ENCODE measurements at regions not wholly inside any gene's neighbourhood (a gene's known extent, or its start where the extent isn't known, plus 50 kb on each side); places are given as distances from the start of the nearest gene placed in this dataset.
A peak's percentile ranks its signal among the peaks of the same experiment; 100 is the strongest.

DNA sequence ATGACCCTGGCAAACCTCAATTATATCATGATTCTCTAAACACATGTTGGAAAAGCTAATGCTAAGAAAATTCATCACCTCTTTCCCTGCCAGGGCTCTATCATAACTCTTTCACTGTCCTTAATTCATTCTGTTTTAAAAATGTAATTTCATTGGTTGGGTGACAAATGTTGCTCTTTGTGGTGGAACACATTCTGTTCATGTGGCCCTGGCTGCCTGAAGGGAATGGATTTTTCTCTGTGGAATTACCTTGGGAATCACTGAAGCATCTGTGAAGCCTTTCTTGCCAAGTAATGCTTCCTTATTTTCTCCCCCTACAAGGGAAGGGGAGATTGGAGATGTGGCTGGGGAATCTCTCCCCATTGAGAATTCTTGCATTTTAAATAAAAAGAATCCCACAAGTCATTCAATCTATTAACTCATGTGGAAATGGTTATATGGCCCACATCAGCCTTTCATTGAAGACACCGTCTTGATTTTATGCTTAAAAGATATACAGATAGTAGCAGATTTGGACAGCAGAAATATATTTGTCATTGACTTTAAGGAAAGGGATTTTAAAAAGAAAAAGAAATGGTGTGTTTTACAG, 201.8 kb upstream of the NMUR2 start:
- Histone ChIP-seq H3K36me3 (ENCODE audit: control insufficient read depth, insufficient read depth, low read length) (no peaks in the 10 kb centered on the region), H3K27me3 (ENCODE audit: control insufficient read depth, insufficient read depth, low read length) (no peaks in the 10 kb centered on the region), H3K4me3 (ENCODE audit: low read length) (no peak overlapping the region), H3K27ac (ENCODE audit: low read length) (no peak overlapping the region), H3K4me1 (ENCODE audit: control insufficient read depth, insufficient read depth, low read length) (no peaks in the 10 kb centered on the region), H3K9me3 (replicated peaks; ENCODE audit: control insufficient read depth, low read depth, low read length) (no peaks in the 10 kb centered on the region)
- WGBS (ENCODE audit: insufficient coverage): no CpG with 5 or more reads among the region's 1 CpG
- peak; percentile 38 for DNase-seq

- H3K27ac ChIP-seq (ENCODE audit: low read length): no peak overlapping the region
- WGBS (ENCODE audit: insufficient coverage): 67% methylated on average over 2 of the region's 3 CpGs
- DNase-seq: peak; percentile 9
- no peaks in the 10 kb centered on the region for H3K27me3 ChIP-seq (ENCODE audit: control insufficient read depth, insufficient read depth, low read length)
- no peak overlapping the region for H3K4me3 ChIP-seq (ENCODE audit: low read length)
- no peaks in the 10 kb centered on the region for H3K9me3 ChIP-seq (replicated peaks; ENCODE audit: control insufficient read depth, low read depth, low read length)
- no peaks in the 10 kb centered on the region for H3K36me3 ChIP-seq (ENCODE audit: control insufficient read depth, insufficient read depth, low read length)
- no peaks in the 10 kb centered on the region for H3K4me1 ChIP-seq (ENCODE audit: control insufficient read depth, insufficient read depth, low read length)
These were observed 202.5 kb upstream of the NMUR2 start for GRCh38 chr5:152607401-152608160.

- H3K4me1 ChIP-seq (ENCODE audit: control insufficient read depth, insufficient read depth, low read length): no peaks in the 10 kb centered on the region
- no peaks in the 10 kb centered on the region for H3K9me3 ChIP-seq (replicated peaks; ENCODE audit: control insufficient read depth, low read depth, low read length)
- 0% methylated on average over 1 of the region's 3 CpGs for WGBS (ENCODE audit: insufficient coverage)
- H3K4me3 ChIP-seq (ENCODE audit: low read length): no peak overlapping the region
- H3K36me3 ChIP-seq (ENCODE audit: control insufficient read depth, insufficient read depth, low read length): no peaks in the 10 kb centered on the region
- no peak overlapping the region for H3K27ac ChIP-seq (ENCODE audit: low read length)
- peak; percentile 72 for DNase-seq
- no peaks in the 10 kb centered on the region for H3K27me3 ChIP-seq (ENCODE audit: control insufficient read depth, insufficient read depth, low read length)
These were observed 203.4 kb upstream of the NMUR2 start for GRCh38 chr5:152608458-152608857.

- no peaks in the 10 kb centered on the region for H3K36me3 ChIP-seq (ENCODE audit: control insufficient read depth, insufficient read depth, low read length)
- DNase-seq: no peak
- H3K9me3 ChIP-seq (replicated peaks; ENCODE audit: control insufficient read depth, low read depth, low read length): no peaks in the 10 kb centered on the region
- H3K27ac ChIP-seq (ENCODE audit: low read length): no peak overlapping the region
- H3K4me1 ChIP-seq (ENCODE audit: control insufficient read depth, insufficient read depth, low read length): no peaks in the 10 kb centered on the region
- H3K4me3 ChIP-seq (ENCODE audit: low read length): no peak overlapping the region
- no peaks in the 10 kb centered on the region for H3K27me3 ChIP-seq (ENCODE audit: control insufficient read depth, insufficient read depth, low read length)
- no CpG with 5 or more reads among the region's 2 CpGs for WGBS (ENCODE audit: insufficient coverage)
These were observed 214.7 kb upstream of the NMUR2 start for GRCh38 chr5:152619756-152620155.

- H3K27me3 ChIP-seq (ENCODE audit: control insufficient read depth, insufficient read depth, low read length): no peaks in the 10 kb centered on the region
- no peak overlapping the region for H3K27ac ChIP-seq (ENCODE audit: low read length)
- H3K36me3 ChIP-seq (ENCODE audit: control insufficient read depth, insufficient read depth, low read length): no peaks in the 10 kb centered on the region
- H3K4me3 ChIP-seq (ENCODE audit: low read length): no peak overlapping the region
- H3K4me1 ChIP-seq (ENCODE audit: control insufficient read depth, insufficient read depth, low read length): no peaks in the 10 kb centered on the region
- H3K9me3 ChIP-seq (replicated peaks; ENCODE audit: control insufficient read depth, low read depth, low read length): no peaks in the 10 kb centered on the region
- peak; percentile 18 for DNase-seq
These were observed 217.5 kb upstream of the NMUR2 start for GRCh38 chr5:152622628-152623027.

GRCh38 chr5:152623951-152624350, 218.9 kb upstream of the NMUR2 start:
- Histone ChIP-seq H3K27me3 (ENCODE audit: control insufficient read depth, insufficient read depth, low read length) (no peaks in the 10 kb centered on the region), H3K4me1 (ENCODE audit: control insufficient read depth, insufficient read depth, low read length) (no peaks in the 10 kb centered on the region), H3K36me3 (ENCODE audit: control insufficient read depth, insufficient read depth, low read length) (no peaks in the 10 kb centered on the region), H3K4me3 (ENCODE audit: low read length) (no peak overlapping the region), H3K9me3 (replicated peaks; ENCODE audit: control insufficient read depth, low read depth, low read length) (no peaks in the 10 kb centered on the region), H3K27ac (ENCODE audit: low read length) (no peak overlapping the region)
- DNase-seq: no peak
- no CpG with 5 or more reads among the region's 1 CpG for WGBS (ENCODE audit: insufficient coverage)

DNA sequence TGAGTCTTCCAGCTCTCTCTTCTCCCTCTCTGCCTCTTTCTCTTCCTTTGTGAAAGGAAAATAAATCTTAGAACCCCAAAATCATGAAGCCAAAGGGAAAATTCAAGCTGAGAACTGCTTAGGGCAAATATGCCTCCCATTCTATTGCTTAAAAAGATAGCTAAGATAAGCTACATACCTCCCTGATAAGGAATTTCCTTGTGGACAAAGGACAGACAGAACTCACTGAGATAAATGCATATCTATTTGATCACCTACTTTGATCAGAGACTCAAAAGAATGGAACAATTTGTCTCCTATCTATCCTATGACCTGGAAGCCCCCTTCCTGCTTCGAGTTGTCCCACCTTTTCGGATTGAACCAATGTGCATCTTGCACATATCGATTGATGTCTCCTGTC, 220.6 kb upstream of the NMUR2 start:
- H3K27me3 ChIP-seq (ENCODE audit: control insufficient read depth, insufficient read depth, low read length): no peaks in the 10 kb centered on the region
- DNase-seq: no peak
- H3K4me1 ChIP-seq (ENCODE audit: control insufficient read depth, insufficient read depth, low read length): no peaks in the 10 kb centered on the region
- 85% methylated on average over 3 of the region's 3 CpGs for WGBS (ENCODE audit: insufficient coverage)
- no peak overlapping the region for H3K27ac ChIP-seq (ENCODE audit: low read length)
- no peaks in the 10 kb centered on the region for H3K36me3 ChIP-seq (ENCODE audit: control insufficient read depth, insufficient read depth, low read length)
- no peak overlapping the region for H3K4me3 ChIP-seq (ENCODE audit: low read length)
- H3K9me3 ChIP-seq (replicated peaks; ENCODE audit: control insufficient read depth, low read depth, low read length): no peaks in the 10 kb centered on the region

GRCh38 chr5:152631221-152631620, 226.1 kb upstream of the NMUR2 start:
- H3K4me1 ChIP-seq (ENCODE audit: control insufficient read depth, insufficient read depth, low read length): no peaks in the 10 kb centered on the region
- no peaks in the 10 kb centered on the region for H3K27me3 ChIP-seq (ENCODE audit: control insufficient read depth, insufficient read depth, low read length)
- H3K9me3 ChIP-seq (replicated peaks; ENCODE audit: control insufficient read depth, low read depth, low read length): no peaks in the 10 kb centered on the region
- H3K36me3 ChIP-seq (ENCODE audit: control insufficient read depth, insufficient read depth, low read length): no peaks in the 10 kb centered on the region
- 73% methylated on average over 2 of the region's 5 CpGs for WGBS (ENCODE audit: insufficient coverage)
- DNase-seq: no peak
- no peak overlapping the region for H3K4me3 ChIP-seq (ENCODE audit: low read length)
- H3K27ac ChIP-seq (ENCODE audit: low read length): no peak overlapping the region

GRCh38 chr5:152632360-152632759, 227.3 kb upstream of the NMUR2 start:
- no peaks in the 10 kb centered on the region for H3K36me3 ChIP-seq (ENCODE audit: control insufficient read depth, insufficient read depth, low read length)
- no peak overlapping the region for H3K4me3 ChIP-seq (ENCODE audit: low read length)
- no peaks in the 10 kb centered on the region for H3K27me3 ChIP-seq (ENCODE audit: control insufficient read depth, insufficient read depth, low read length)
- no peak for DNase-seq
- no peaks in the 10 kb centered on the region for H3K4me1 ChIP-seq (ENCODE audit: control insufficient read depth, insufficient read depth, low read length)
- H3K9me3 ChIP-seq (replicated peaks; ENCODE audit: control insufficient read depth, low read depth, low read length): no peaks in the 10 kb centered on the region
- no peak overlapping the region for H3K27ac ChIP-seq (ENCODE audit: low read length)
- WGBS (ENCODE audit: insufficient coverage): no CpG with 5 or more reads among the region's 2 CpGs

DNA sequence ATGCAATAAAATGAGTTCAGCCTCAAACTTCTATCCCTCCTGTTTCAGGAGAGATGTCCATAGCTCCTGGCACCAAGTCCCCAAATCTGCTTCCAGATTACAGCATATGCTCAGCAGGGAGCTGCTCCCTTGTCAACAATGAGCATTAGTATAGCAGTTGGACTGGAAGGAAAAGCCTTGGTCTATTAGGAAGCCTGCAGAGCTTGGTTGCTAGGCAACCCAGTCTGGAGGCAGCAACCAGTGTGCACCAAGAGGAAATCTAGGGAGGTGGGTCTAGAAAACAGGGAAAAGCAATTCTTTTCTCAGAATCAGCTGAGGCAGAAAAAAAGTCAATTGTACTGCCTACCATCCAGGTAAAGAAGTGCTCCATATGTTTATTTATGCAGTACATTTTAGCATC, 229.5 kb upstream of the NMUR2 start:
- no peaks in the 10 kb centered on the region for H3K27me3 ChIP-seq (ENCODE audit: control insufficient read depth, insufficient read depth, low read length)
- H3K4me1 ChIP-seq (ENCODE audit: control insufficient read depth, insufficient read depth, low read length): no peaks in the 10 kb centered on the region
- H3K36me3 ChIP-seq (ENCODE audit: control insufficient read depth, insufficient read depth, low read length): no peaks in the 10 kb centered on the region
- no peaks in the 10 kb centered on the region for H3K9me3 ChIP-seq (replicated peaks; ENCODE audit: control insufficient read depth, low read depth, low read length)
- DNase-seq: peak; percentile 85
- H3K4me3 ChIP-seq (ENCODE audit: low read length): no peak overlapping the region
- peak overlapping the region; percentile 30 for H3K27ac ChIP-seq (ENCODE audit: low read length)
